ENCODE measurements at regions not wholly inside any gene's neighbourhood (a gene's known extent, or its start where the extent isn't known, plus 50 kb on each side); places are given as distances from the start of the nearest gene placed in this dataset.

GRCh38 chr7:68472688-68473087 lies 1125.6 kb upstream of the AUTS2 start:
- TF ChIP-seq, protein P1, sequence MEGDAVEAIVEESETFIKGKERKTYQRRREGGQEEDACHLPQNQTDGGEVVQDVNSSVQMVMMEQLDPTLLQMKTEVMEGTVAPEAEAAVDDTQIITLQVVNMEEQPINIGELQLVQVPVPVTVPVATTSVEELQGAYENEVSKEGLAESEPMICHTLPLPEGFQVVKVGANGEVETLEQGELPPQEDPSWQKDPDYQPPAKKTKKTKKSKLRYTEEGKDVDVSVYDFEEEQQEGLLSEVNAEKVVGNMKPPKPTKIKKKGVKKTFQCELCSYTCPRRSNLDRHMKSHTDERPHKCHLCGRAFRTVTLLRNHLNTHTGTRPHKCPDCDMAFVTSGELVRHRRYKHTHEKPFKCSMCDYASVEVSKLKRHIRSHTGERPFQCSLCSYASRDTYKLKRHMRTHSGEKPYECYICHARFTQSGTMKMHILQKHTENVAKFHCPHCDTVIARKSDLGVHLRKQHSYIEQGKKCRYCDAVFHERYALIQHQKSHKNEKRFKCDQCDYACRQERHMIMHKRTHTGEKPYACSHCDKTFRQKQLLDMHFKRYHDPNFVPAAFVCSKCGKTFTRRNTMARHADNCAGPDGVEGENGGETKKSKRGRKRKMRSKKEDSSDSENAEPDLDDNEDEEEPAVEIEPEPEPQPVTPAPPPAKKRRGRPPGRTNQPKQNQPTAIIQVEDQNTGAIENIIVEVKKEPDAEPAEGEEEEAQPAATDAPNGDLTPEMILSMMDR (IDR thresholded peaks at IDR 0.05; ENCODE audit: control extremely low read depth in 1 of 3, insufficient read depth in 1 of 3, low read depth in 1 of 3, low read length in 3 of 3): no peak
- no peak for TF ChIP-seq CBX5 (IDR thresholded peaks at IDR 0.05; ENCODE audit: low read depth, low read length)
- no peak for TF ChIP-seq POLR2AphosphoS5 (IDR thresholded peaks at IDR 0.05; ENCODE audit: low read depth, low read length)
- TF ChIP-seq POLR2A (IDR thresholded peaks at IDR 0.05; ENCODE audit: control extremely low read depth in 1 of 2, low read depth in 2 of 2, low read length in 2 of 2): no peak
- no peak for TF ChIP-seq SP1 (IDR thresholded peaks at IDR 0.05; ENCODE audit: low read depth, low read length)
- TF ChIP-seq JUND (IDR thresholded peaks at IDR 0.05; ENCODE audit: low read length): no peak
- no peak for TF ChIP-seq EGR1 (IDR thresholded peaks at IDR 0.05; ENCODE audit: borderline replicate concordance, low read depth, low read length)
- TF ChIP-seq POU5F1 (IDR thresholded peaks at IDR 0.05; ENCODE audit: low read depth, low read length): no peak
- no peak for TF ChIP-seq EP300 (IDR thresholded peaks at IDR 0.05; ENCODE audit: borderline replicate concordance in 1 of 2, low read depth in 2 of 2, low read length in 2 of 2)
- TF ChIP-seq E2F6 (IDR thresholded peaks at IDR 0.05): no peak
- TF ChIP-seq, protein P2, sequence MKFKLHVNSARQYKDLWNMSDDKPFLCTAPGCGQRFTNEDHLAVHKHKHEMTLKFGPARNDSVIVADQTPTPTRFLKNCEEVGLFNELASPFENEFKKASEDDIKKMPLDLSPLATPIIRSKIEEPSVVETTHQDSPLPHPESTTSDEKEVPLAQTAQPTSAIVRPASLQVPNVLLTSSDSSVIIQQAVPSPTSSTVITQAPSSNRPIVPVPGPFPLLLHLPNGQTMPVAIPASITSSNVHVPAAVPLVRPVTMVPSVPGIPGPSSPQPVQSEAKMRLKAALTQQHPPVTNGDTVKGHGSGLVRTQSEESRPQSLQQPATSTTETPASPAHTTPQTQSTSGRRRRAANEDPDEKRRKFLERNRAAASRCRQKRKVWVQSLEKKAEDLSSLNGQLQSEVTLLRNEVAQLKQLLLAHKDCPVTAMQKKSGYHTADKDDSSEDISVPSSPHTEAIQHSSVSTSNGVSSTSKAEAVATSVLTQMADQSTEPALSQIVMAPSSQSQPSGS (IDR thresholded peaks at IDR 0.05; ENCODE audit: low read length): no peak
- TF ChIP-seq CBX8 (IDR thresholded peaks at IDR 0.05; ENCODE audit: borderline replicate concordance, low read depth, low read length): no peak
- no peak for TF ChIP-seq MAFK (IDR thresholded peaks at IDR 0.05; ENCODE audit: low read depth, low read length)
- no peak for TF ChIP-seq CEBPB (IDR thresholded peaks at IDR 0.05; ENCODE audit: low read depth, low read length)

Data from H1 (cell line).